GM19455 (cell line): ENCODE measurements at regions not wholly inside any gene's neighbourhood (a gene's known extent, or its start where the extent isn't known, plus 50 kb on each side); places are given as distances from the start of the nearest gene placed in this dataset.

Experiments used
- ATAC-seq: cut with Tn5 transposase; IDR thresholded peaks from one replicate; pipeline ENCODE4 v1.9.1; 2021; ENCODE audit not compliant: unreplicated experiment

GRCh38 chr2:65550246-65550645 is 117.8 kb upstream of the SPRED2 start:
- no peak for ATAC-seq

GRCh38 chr2:65549631-65550030 is 117.2 kb upstream of the SPRED2 start:
- ATAC-seq: no peak

- ATAC-seq: no peak
Observed at GRCh38 chr2:65549257-65549627, 116.8 kb upstream of the SPRED2 start.

GRCh38 chr2:65548576-65549256 is 116.3 kb upstream of the SPRED2 start:
- ATAC-seq: no peak

- no peak for ATAC-seq
Observed at GRCh38 chr2:65548064-65548463, 115.7 kb upstream of the SPRED2 start.

GRCh38 chr2:65545837-65546805 is 113.7 kb upstream of the SPRED2 start:
- no peak for ATAC-seq

GRCh38 chr2:65541773-65542172 is 109.4 kb upstream of the SPRED2 start:
- no peak for ATAC-seq

GRCh38 chr2:65539633-65540032 is 107.2 kb upstream of the SPRED2 start:
- no peak for ATAC-seq

GRCh38 chr2:65537651-65538385 is 105.4 kb upstream of the SPRED2 start:
- ATAC-seq: no peak

GRCh38 chr2:65536596-65536995 is 104.2 kb upstream of the SPRED2 start:
- ATAC-seq: peak; percentile 79

GRCh38 chr2:65532937-65533336 is 100.5 kb upstream of the SPRED2 start:
- no peak for ATAC-seq

- ATAC-seq: no peak
Observed at GRCh38 chr2:65532326-65532725, 99.9 kb upstream of the SPRED2 start.

- ATAC-seq: no peak
Observed at GRCh38 chr2:65530547-65531320, 98.3 kb upstream of the SPRED2 start.

GRCh38 chr2:65529419-65529818 is 97.0 kb upstream of the SPRED2 start:
- no peak for ATAC-seq

GRCh38 chr2:65528241-65528574 is 95.8 kb upstream of the SPRED2 start:
- no peak for ATAC-seq

- ATAC-seq: no peak
Observed at GRCh38 chr2:65527451-65528240, 95.2 kb upstream of the SPRED2 start.

- no peak for ATAC-seq
Observed at GRCh38 chr2:65525616-65526231, 93.3 kb upstream of the SPRED2 start.

GRCh38 chr2:65522922-65523321 is 90.5 kb upstream of the SPRED2 start:
- ATAC-seq: no peak

- ATAC-seq: no peak
Observed at GRCh38 chr2:65518751-65519150, 86.4 kb upstream of the SPRED2 start.
